GM18519 (cell line): ENCODE measurements at regions not wholly inside any gene's neighbourhood (a gene's known extent, or its start where the extent isn't known, plus 50 kb on each side); places are given as distances from the start of the nearest gene placed in this dataset.
"Not testable (repeated sequence)": the region's sequence is repeated elsewhere in the genome, so short reads cannot be mapped to it uniquely, and the experiment has no call there.

Experiments used
- ATAC-seq: cut with Tn5 transposase; IDR thresholded peaks from one replicate; pipeline ENCODE4 v1.9.1; 2021; ENCODE audit warnings: mild to moderate bottlenecking, moderate library complexity; ENCODE audit not compliant: unreplicated experiment, low FRiP score

DNA sequence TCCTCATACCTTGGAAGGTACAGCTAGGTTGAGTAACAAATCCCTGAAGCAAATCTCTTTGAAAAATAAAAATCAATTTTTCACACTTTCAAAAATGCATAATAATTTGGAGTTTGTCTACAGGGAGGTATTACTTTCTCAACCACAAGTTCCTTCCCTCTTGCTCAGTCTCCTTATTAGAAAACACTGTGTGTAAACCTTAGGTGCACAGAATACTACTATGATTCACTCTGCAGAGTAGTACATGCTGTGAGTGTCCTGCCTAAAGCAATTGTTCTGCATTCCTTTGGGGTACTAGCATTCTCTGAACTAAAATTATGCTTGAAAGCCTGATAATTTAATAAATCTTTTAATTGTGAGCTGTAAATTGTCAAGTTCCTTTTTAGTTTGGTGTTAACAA is 115.9 kb upstream of the EPHA3 start:
- no peak for ATAC-seq

DNA sequence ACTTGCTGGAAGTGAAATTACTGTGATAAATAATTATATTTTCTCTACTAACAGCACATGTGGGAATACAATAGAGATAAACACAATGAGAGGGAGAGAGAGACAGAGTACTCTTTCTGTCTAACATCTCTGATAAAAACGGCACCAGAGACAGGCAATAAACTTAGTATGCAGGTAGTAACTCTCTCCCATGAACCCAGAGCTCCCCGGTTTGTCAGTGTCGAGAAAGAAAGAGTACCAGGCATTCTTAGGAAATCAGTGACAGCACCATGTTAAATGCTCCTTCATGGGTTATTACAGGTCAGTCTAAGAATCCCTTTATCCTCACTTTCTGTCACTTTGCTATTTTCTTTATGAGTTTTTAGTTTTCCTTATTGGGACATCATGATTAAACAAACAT is 110.7 kb upstream of the EPHA3 start:
- no peak for ATAC-seq

DNA sequence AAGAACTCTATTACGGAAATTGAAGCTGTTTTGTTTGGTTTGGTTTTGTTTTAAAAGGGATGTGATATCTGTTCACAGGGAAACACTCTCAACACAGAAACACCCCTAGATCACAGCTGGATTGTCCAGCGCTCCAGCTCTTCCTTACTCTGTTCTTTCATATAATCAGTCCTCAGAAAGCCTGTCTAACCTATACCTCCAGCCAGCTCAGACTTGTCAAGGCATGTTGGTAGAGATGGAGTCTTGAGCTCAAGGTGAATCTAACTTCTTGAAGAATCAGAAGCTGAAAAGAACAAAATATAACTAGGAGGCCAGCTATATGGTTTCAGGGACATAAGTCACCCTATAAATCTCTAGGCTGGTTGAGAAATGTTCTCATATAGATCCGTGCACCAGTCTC is 110.2 kb upstream of the EPHA3 start:
- ATAC-seq, result no peak

DNA sequence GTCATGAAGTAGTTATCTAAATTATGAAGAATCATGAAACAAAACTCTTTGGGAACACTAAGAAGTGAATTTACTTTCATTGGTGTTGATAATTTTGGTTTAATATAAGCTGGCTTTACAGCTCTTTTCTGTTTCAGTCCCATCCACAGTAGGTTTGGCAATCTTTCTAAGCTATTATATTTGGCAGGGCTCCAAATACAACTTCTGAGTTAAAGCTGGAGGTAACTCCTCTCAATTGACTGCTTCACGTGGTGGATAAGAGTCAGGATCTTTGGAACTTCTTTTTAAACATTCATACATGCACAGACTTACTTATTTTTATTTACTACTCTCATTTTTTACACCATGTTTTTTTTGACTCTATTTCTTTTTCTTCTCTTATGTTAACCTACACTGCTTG is 106.5 kb upstream of the EPHA3 start:
- ATAC-seq, result no peak

DNA sequence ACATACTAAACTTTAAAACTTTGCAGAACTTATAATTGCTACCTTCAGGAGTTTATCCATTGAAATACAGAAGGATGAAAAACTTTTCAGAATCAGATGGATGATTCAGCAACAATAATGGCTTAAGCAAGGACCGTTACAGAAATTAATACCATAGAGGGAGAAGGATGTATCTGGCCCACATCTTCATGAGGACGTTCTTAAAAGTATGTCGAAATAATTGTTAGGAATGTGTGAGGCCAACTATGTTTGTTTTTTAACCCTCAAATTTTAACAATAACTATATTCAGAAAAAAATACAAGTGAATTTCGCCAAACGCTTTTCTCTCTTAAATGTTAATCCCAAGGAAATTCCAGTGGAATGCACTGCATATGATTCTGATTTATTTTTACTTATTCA is 105.2 kb upstream of the EPHA3 start:
- ATAC-seq, result no peak

DNA sequence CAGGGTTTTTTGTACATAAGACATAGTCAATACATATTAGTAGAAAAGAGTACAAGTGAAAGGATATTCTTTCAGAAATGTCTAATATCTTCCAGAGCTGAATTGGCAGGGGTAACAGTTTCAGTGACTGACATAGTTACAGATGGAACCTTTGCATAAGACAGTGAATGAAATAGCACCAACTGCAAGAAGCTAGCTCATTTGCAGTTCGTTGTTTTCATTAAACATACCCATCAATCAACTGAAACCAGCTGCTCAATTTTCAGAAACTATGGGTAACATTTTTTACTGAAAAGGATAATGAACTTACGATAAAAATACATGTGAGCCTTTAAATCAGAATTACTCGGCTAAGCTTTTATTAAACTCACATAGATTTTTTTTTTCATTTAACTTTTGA is 93.9 kb upstream of the EPHA3 start:
- no peak for ATAC-seq

DNA sequence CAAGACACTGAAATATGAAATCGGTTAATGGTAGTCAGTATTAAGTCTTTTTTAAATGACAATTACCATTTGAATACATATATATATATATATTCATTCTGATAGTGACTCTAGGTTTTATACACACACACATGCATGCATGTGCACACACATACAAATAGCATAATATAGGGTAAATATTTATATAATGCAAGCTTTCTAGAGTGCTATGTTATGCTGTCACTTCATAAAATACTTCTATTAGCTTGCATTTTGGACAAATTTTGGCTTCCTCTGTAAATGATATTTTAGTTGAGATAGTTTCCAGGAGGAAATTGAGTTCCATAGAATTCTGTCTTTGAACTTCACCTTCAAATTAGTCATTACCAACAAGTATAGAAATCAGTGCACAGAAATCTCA is 89.9 kb upstream of the EPHA3 start:
- ATAC-seq, result no peak

DNA sequence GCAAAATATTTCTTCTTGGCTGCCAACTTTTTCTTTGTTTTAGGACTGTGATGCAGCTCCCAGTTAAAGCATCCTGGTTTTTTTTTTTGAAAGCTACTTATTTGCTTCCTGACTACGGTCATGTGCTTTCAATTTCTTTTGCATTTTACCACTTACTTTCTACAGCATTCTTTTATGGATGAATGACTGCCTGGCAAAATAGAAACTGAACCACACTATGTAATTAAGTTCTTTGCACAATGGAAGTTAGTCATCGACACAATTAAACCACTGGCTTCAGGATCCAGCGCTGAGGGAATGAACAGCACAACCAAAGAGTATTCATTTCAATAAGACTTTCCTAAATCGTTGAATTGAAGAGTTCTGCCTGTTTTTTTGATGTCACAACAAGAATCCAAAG is 82.2 kb upstream of the EPHA3 start:
- ATAC-seq, result no peak

DNA sequence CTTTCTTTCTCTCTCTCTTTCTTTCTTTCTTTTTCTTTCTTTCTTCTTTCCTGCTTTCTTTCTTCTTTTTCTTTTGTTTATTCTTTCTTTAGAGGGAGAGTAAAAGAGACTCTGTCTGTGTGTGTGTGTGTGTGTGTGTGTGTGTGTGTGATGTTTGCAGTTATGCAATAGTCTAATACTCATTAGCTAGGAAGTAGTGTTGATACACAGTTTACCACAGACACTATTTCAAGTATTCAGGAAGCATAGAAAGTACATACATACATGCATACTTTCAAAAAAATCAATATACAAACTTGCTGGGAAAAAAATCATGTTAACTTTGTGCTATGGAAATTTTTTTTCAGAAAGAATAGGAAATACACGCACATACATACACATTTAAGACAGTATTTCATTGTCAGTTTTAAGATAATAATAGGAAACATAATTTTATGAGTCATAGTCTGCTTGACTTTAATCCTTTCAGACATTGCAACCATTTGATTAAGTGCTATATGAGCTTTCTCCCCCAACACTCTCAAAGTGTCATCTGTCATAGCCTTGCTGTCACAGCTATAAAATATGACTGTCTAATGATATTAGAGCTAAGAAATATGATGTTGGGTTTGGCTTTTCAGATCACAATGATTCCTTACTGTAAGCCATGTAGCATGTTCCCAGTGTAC is 74.9 kb upstream of the EPHA3 start:
- no peak for ATAC-seq

DNA sequence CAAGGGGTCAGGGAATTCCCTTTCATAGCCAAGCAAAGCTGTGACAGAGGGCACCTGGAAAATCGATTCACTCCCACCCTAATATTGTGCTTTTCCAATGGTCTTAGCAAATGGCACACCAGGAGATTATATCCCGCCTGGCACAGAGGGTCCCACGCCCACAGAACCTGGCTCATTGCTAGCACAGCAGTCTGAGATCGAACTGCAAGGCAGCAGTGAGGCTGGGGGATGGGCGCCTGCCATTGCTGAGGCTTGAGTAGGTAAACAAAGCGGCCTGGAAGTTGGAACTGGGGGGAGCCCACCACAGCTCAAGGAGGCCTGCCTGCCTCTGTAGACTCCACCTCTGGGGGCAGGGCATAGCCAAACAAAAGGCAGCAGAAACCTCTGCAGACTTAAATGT is 72.7 kb upstream of the EPHA3 start:
- not testable (repeated sequence) for ATAC-seq

DNA sequence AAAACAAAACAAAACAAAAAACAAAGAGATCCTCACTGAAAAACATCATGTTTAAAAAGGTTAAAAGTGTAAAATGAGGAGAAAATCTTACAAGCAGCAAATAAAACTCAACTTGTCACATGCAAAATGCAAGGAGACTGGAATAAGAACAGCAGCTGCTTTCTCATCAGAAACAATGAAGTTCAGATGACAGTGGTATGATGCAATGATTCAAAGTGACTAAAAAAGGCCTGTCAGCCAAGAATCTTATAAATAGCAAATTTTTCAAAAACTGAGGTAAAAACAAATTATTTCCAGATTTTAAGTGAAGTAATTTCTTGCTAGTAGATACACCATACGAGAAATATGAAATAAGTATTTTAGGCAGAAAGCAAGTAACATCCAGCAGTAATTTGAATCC is 68.6 kb upstream of the EPHA3 start:
- ATAC-seq, result no peak

DNA sequence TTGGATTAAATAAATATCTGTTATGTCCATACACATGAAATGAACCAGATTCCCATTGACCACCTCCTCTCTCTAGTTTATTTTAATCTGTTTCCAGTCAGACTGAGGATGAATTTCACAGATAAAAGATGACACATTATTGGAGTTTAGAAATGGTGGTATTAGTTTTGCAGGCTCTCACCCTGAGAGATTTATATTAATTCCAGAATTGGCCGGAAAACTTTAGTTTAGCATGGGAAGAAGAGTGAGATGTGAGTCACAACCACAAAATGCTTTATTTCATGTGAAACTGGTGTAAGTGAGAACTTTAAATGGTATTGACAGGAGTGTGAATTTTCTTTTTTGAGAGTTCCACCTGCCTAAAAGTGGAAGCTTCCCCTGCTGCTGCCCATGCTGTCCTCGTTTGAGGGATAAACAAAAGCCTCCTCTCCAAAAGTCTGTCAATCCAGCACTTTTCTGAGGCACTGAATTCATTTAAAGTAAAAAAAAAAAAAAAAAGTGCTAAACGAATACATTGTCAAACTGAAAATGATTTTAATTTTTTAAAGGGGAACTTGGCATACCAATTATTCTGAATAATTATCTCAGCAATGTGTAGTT is 65.1 kb upstream of the EPHA3 start:
- ATAC-seq, result no peak

DNA sequence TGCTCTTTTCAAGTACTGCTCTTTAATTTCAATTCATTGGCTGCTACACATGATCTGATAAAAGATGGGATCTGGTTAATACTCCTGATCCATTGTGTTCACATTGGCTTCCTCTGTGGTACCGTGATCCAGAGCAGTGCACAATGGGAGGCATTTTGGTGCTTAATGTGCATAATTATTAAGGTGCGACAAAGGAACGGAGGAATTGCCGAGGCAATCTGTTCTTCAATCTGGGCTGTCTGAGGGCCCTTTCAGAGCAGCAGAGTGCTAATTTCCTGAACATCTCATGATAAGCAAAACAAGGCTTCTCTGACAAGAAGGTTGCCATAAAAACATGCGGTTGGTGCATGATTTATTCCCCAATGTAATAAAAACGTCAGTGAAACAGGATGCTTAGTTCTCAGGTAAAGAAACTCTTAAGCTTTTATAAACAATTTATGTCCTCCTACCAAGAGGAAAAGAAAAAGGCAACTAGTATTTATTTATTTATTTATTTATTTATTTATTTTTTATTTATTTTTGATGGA is 64.0 kb upstream of the EPHA3 start:
- ATAC-seq, result no peak

DNA sequence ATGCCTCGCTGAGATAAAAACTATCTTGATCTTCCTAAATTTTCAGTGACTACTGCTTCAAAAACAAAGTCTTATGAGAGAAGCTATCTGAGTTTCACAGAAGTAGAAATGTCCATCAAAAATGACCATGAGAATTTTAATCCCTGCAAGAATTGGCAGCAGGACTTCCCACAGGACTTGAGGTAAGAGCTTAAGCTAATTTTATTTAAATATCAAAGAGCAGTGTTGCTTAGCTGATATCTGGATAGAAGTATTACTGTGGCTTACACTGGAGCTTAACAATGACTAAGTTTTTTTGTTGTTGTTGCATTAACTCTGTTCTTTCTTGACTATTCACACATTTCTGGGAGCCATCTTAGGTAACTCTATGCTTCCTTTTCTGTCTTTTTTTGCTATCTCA is 60.8 kb upstream of the EPHA3 start:
- no peak for ATAC-seq

DNA sequence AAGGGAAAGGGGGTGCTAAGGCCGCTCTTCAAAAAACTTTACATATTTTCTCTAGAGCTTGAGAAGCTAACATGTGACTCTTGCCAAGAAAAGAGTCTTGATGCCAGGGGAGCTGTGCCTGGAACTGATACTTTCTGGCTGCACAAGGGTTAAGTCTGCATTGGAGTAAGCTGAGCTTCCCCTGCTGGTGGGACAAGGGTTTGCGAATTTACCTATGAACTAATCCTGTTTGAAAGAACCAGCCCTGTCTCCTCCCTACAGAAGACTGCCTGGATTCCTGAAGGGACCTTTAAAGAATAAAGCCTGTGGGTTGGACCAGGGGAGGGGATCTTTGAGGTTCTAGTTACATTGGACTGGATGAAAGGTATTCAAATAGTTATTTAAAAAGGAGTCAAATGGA is 58.3 kb upstream of the EPHA3 start:
- no peak for ATAC-seq

DNA sequence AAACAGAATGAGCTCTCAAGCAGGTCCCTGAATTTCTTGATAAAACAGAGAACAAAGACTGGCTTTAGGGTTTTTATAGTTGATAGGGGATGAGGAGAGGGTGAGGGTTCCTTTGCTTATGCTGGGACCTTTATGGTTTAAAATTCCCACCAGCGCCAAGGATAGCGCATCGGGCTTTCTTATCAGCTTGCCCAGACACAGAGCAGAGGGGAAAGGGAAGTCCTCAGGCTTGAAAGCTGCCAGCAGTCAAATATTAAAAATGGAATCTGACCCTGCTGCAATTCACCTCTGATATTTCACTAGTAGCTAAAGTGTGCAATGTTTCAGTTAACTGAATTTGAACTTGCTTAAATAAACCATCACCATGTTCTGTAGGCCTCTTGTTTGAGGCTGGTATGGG is 55.0 kb upstream of the EPHA3 start:
- no peak for ATAC-seq

DNA sequence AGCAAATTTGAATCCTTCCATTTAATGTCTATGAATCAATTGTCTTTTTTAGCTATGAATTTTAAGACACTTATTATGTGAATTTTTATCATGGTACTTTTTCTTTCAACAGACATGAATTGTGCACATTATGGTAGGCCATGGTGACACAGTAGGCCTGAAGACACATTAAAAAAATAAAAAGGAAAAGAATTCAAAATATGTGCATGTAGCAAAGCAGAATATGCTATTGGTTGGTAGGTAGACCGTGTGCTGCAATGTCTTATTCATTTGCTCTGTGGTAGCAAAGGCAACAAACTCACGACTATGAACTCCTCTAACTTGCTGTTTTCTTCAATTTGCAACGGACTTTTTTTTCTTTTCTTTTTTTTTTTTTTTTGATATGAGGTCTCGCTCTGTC is 50.0 kb upstream of the EPHA3 start:
- no peak for ATAC-seq
